IPS DF 19.7 (cell line): ENCODE measurements at regions not wholly inside any gene's neighbourhood (a gene's known extent, or its start where the extent isn't known, plus 50 kb on each side); places are given as distances from the start of the nearest gene placed in this dataset.
A peak's percentile ranks its signal among the peaks of the same experiment; 100 is the strongest.
"Not testable (repeated sequence)": the region's sequence is repeated elsewhere in the genome, so short reads cannot be mapped to it uniquely, and the experiment has no call there.

Experiments used
- DNase-seq: peaks from one replicate; pipeline ENCODE4 v3.0.0-alpha.2; 2013; ENCODE audit warnings: low read depth, low spot score

GRCh38 chr9:135195975-135196374 is 108.5 kb downstream of the OLFM1 start:
- not testable (repeated sequence) for DNase-seq

- no peak for DNase-seq
Measured at GRCh38 chr9:135196474-135196873, 109.0 kb downstream of the OLFM1 start.

GRCh38 chr9:135198144-135198543 is 110.7 kb downstream of the OLFM1 start:
- DNase-seq, result no peak

GRCh38 chr9:135198586-135199285 is 111.3 kb downstream of the OLFM1 start:
- peak; percentile 68 for DNase-seq

- no peak for DNase-seq
Measured at GRCh38 chr9:135199489-135199888, 112.0 kb downstream of the OLFM1 start.

GRCh38 chr9:135201711-135202110 is 114.2 kb downstream of the OLFM1 start:
- DNase-seq, result no peak

- DNase-seq, result no peak
Measured at GRCh38 chr9:135204177-135204576, 116.7 kb downstream of the OLFM1 start.

- DNase-seq, result no peak
Measured at GRCh38 chr9:135209136-135209535, 121.7 kb downstream of the OLFM1 start.

GRCh38 chr9:135209852-135210251 is 122.4 kb downstream of the OLFM1 start:
- no peak for DNase-seq

- no peak for DNase-seq
Measured at GRCh38 chr9:135210676-135211523, 123.4 kb downstream of the OLFM1 start.

GRCh38 chr9:135211524-135211890 is 124.0 kb downstream of the OLFM1 start:
- DNase-seq, result no peak

GRCh38 chr9:135212961-135213360 is 125.5 kb downstream of the OLFM1 start:
- no peak for DNase-seq

GRCh38 chr9:135213566-135213965 is 126.1 kb downstream of the OLFM1 start:
- DNase-seq, result no peak

GRCh38 chr9:135214054-135214640 is 126.7 kb downstream of the OLFM1 start:
- no peak for DNase-seq

- DNase-seq, result no peak
Measured at GRCh38 chr9:135214706-135215105, 127.2 kb downstream of the OLFM1 start.

GRCh38 chr9:135215571-135216161 is 128.2 kb downstream of the OLFM1 start:
- no peak for DNase-seq

GRCh38 chr9:135216236-135216635 is 128.8 kb downstream of the OLFM1 start:
- DNase-seq, result no peak

GRCh38 chr9:135216791-135217441 is 129.4 kb downstream of the OLFM1 start:
- no peak for DNase-seq

- no peak for DNase-seq
Measured at GRCh38 chr9:135217836-135218235, 130.4 kb downstream of the OLFM1 start.

- DNase-seq, result no peak
Measured at GRCh38 chr9:135218331-135219225, 131.1 kb downstream of the OLFM1 start.
